GM23248 (cell line): ENCODE measurements at regions not wholly inside any gene's neighbourhood (a gene's known extent, or its start where the extent isn't known, plus 50 kb on each side); places are given as distances from the start of the nearest gene placed in this dataset.

ENCODE experiments used
- EZH2 ChIP-seq: fragments of 200-600 bp; sonication (generic); IDR thresholded peaks from 2 replicates; pipeline ENCODE4 v1.6.1; 2018; ENCODE audit warnings: antibody characterized with exemption, mild to moderate bottlenecking; ENCODE audit not compliant: insufficient read depth, poor library complexity, severe bottlenecking
- EZH2phosphoT487 ChIP-seq: fragments of 200-600 bp; sonication (generic); IDR thresholded peaks from 2 replicates; pipeline ENCODE4 v1.6.1; 2018; ENCODE audit warnings: antibody characterized with exemption, moderate library complexity, mild to moderate bottlenecking, low read depth; ENCODE audit not compliant: insufficient read depth

- TF ChIP-seq EZH2phosphoT487 = no peak
- no peak for TF ChIP-seq EZH2
Measured at GRCh38 chr1:104945406-104945805, 1195.7 kb downstream of the AMY1C start.
